HG02763 (cell line): ENCODE measurements at regions not wholly inside any gene's neighbourhood (a gene's known extent, or its start where the extent isn't known, plus 50 kb on each side); places are given as distances from the start of the nearest gene placed in this dataset.
"Not testable (repeated sequence)": the region's sequence is repeated elsewhere in the genome, so short reads cannot be mapped to it uniquely, and the experiment has no call there.

Experiments used
- ATAC-seq: cut with Tn5 transposase; IDR thresholded peaks from one replicate; pipeline ENCODE4 v1.9.1; 2021; ENCODE audit warnings: mild to moderate bottlenecking, moderate library complexity; ENCODE audit not compliant: unreplicated experiment

GRCh38 chr7:23931633-23932032 is 221.6 kb downstream of the STK31 start:
- ATAC-seq: no peak

- no peak for ATAC-seq
Measured at GRCh38 chr7:23938215-23938614, 228.2 kb downstream of the STK31 start.

- ATAC-seq: no peak
Measured at GRCh38 chr7:23938937-23939552, 229.0 kb downstream of the STK31 start.

GRCh38 chr7:23939747-23940146 is 229.7 kb downstream of the STK31 start:
- not testable (repeated sequence) for ATAC-seq

GRCh38 chr7:23941551-23941950 is 231.5 kb downstream of the STK31 start:
- no peak for ATAC-seq

- ATAC-seq: no peak
Measured at GRCh38 chr7:23942032-23942431, 232.0 kb downstream of the STK31 start.

GRCh38 chr7:23944131-23944530 is 234.1 kb downstream of the STK31 start:
- ATAC-seq: no peak

GRCh38 chr7:23945472-23945871 is 235.5 kb downstream of the STK31 start:
- ATAC-seq: no peak

GRCh38 chr7:23955145-23955544 is 245.1 kb downstream of the STK31 start:
- ATAC-seq: no peak

GRCh38 chr7:23955600-23956149 is 245.7 kb downstream of the STK31 start:
- ATAC-seq: no peak

GRCh38 chr7:23956772-23957576 is 247.0 kb downstream of the STK31 start:
- ATAC-seq: no peak

GRCh38 chr7:23959821-23960220 is 249.8 kb downstream of the STK31 start:
- no peak for ATAC-seq

- ATAC-seq: no peak
Measured at GRCh38 chr7:23960361-23960760, 250.3 kb downstream of the STK31 start.

- ATAC-seq: no peak
Measured at GRCh38 chr7:23963461-23964165, 253.6 kb downstream of the STK31 start.

- ATAC-seq: no peak
Measured at GRCh38 chr7:23964715-23965114, 254.7 kb downstream of the STK31 start.

- ATAC-seq: no peak
Measured at GRCh38 chr7:23965296-23965695, 255.3 kb downstream of the STK31 start.

- ATAC-seq: no peak
Measured at GRCh38 chr7:23966941-23967340, 256.9 kb downstream of the STK31 start.

- no peak for ATAC-seq
Measured at GRCh38 chr7:23967949-23968599, 258.1 kb downstream of the STK31 start.

GRCh38 chr7:23968791-23969190 is 258.8 kb downstream of the STK31 start:
- ATAC-seq: no peak

GRCh38 chr7:23969443-23969842 is 259.4 kb downstream of the STK31 start:
- ATAC-seq: no peak

- no peak for ATAC-seq
Measured at GRCh38 chr7:23970193-23970592, 260.2 kb downstream of the STK31 start.
